GM21528 (cell line): ENCODE measurements at regions not wholly inside any gene's neighbourhood (a gene's known extent, or its start where the extent isn't known, plus 50 kb on each side); places are given as distances from the start of the nearest gene placed in this dataset.

Experiments
- ATAC-seq: cut with Tn5 transposase; IDR thresholded peaks from one replicate; pipeline ENCODE4 v1.9.1; 2021; ENCODE audit warnings: mild to moderate bottlenecking, moderate library complexity; ENCODE audit not compliant: unreplicated experiment, low FRiP score

DNA sequence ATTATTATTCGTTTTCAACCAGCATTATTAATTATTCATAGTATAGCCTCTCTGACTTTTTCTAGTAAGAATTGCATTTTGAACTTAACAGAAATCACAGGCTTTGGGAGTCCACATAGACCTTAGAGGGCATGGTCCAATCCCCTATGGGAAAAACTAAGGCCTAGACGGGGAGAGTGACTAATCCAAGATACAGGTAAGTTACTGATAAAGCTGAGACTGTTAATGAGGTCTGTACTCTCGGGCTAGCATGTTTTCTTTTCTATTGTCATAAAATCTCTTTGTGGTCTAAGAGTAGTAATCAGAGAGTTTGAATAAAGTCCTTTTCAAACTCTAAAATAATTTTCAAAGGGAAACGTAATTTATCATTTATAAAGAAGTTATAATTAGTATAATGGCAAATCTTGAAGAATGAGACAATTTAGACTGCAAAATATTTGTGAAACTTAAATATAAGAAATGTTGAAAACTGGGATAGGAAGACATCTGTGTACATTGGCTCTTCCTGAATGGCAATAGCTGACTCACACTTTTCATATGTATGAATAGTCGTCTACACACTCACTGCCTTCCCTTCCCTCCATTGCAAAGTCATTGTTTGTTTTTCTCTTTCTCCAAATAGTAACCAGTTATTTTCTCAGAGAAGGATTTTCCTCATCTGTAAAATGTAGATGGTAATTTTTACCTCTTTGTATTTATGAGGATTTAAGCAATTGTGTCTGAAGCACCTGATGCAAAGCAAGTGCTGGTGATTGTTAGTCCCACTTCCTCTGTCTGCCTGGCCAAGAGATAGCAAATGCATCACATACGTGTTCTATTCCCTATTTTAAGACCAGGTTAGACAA, 207.9 kb upstream of the CD180 start:
- ATAC-seq, result no peak

- ATAC-seq, result no peak
These were observed 205.9 kb upstream of the CD180 start for GRCh38 chr5:67402526-67402925.

DNA sequence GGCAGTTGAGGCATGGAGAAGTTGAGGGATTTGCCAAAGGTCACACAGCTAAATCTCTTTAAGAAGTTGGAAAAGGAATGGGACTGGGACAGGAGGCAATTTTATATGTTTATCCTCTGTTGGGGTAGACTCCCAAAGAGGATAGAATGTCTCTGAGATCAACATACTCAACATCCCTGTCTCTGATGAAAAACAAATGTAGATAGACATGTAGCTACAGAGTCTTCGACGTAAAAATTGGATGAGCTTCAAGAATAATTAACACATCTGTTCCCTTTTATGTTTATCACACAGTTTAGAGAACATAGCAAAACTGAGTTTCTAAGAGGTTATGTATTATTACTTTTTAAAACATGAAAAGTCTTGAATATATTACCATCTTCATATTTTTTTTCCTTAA, 204.6 kb upstream of the CD180 start:
- ATAC-seq, result no peak

GRCh38 chr5:67400752-67401151, 204.2 kb upstream of the CD180 start:
- no peak for ATAC-seq

- ATAC-seq, result no peak
These were observed 199.3 kb upstream of the CD180 start for GRCh38 chr5:67395790-67396418.

GRCh38 chr5:67393211-67393610, 196.6 kb upstream of the CD180 start:
- no peak for ATAC-seq

DNA sequence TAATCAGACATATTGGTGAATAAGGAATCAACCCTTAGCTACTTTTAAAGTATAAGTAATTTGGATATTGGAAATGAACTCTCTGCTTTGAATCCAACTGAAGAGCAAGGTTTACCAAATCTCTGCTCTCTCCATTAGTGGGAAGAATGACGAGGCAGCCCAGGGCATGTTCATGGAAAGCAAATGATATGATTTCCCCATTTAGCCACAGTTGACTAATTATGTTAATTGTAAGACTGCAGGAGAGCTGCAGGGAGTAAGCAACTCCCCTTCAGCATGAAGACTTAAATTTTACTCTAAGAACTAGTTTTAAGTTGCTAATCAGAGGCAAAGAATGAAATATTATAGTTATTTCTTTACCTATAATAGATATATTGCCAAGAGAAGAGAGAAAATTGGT, 194.3 kb upstream of the CD180 start:
- no peak for ATAC-seq

- ATAC-seq, result no peak
These were observed 186.9 kb upstream of the CD180 start for GRCh38 chr5:67383451-67383850.

GRCh38 chr5:67381236-67381880, 184.8 kb upstream of the CD180 start:
- ATAC-seq, result no peak

GRCh38 chr5:67380431-67380830, 183.8 kb upstream of the CD180 start:
- no peak for ATAC-seq

- no peak for ATAC-seq
These were observed 183.2 kb upstream of the CD180 start for GRCh38 chr5:67379753-67380152.

GRCh38 chr5:67378256-67378655, 181.7 kb upstream of the CD180 start:
- no peak for ATAC-seq

GRCh38 chr5:67377631-67378030, 181.0 kb upstream of the CD180 start:
- ATAC-seq, result no peak

- no peak for ATAC-seq
These were observed 179.0 kb upstream of the CD180 start for GRCh38 chr5:67375606-67376005.

DNA sequence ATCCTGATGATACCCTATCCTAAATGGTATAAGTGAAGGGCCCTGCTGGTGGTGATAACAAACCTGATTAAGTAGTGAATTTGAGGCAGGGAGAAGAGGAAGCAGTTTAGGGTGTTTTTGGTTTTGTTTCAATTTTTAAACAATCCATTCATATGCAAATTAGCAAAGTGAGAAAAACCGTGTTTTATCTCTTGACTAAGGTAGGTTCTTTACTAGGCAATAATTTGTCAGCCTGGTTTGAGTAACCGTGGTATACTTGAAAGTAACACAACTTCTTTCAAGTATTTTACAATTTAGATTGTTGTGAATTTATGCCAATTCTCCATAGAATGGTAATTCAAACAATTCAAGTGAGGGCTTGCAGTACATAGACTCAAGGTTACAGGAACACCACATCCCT, 177.8 kb upstream of the CD180 start:
- no peak for ATAC-seq

DNA sequence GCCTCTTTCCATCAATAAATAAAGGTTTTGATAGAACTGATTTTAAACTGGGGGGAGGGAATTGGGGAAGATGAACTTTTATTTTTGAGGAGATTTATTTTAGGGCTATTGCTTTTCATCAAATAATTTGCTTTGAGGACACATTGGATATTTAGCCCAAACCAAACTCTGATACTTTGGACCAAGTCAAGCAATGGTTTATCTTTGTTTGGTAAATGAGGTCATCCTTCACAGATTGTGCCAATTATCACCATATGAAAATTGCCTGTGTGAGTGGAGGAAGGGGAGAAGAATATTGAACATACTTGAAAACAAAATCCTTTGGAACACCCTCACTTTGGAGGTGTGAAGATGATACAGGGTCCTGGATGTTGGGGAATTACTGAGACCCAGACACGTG, 176.9 kb upstream of the CD180 start:
- no peak for ATAC-seq

GRCh38 chr5:67372887-67373286, 176.3 kb upstream of the CD180 start:
- no peak for ATAC-seq

DNA sequence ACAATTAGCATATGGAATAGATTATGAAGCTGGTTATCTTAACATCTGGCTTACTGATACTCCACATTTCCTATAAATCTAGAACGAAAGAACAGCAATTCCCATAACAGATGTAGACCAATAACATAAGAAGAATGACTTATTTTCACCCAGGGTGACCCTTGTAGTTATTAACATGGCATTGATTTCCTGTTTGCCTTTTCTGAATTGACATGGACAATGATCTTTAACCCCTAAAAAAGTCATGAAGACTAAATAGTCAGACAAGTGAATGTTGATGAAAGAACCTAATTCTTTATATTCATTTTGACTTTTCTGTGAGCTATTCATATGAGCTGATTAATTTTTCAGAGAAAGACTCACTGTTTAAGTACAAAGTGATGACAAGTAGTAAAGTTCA, 175.3 kb upstream of the CD180 start:
- ATAC-seq, result no peak

DNA sequence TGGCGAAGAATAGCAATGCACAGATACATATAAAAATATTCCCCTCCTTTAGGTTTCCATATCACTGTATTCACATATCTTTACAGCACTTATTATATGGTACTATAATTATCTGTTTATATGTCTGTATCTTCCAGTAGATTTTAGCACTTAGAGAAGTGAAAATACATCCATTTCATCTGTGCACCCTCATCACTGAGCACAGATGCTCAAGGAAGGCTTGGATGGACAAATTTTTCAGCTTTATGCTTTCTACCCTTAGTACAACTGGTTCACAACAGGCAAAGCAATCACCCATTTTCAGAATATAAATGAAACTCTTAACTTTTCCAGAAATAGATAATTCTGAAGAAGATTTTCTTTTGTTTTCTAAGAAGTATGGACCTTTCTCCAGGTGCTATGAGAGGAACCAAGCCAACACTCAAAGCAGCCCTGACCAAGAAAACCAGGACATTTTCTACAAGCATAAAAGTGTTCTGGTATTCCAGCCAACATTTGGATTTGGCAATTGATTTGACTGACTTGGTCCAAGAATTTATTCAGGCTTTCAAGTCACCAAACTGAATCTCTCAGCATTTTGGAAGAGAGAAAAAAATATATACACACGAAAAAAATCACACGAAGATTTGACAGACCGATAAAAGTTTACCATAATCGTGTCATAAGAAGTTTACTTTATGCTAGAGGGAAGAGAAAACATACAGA, 170.2 kb upstream of the CD180 start:
- no peak for ATAC-seq

DNA sequence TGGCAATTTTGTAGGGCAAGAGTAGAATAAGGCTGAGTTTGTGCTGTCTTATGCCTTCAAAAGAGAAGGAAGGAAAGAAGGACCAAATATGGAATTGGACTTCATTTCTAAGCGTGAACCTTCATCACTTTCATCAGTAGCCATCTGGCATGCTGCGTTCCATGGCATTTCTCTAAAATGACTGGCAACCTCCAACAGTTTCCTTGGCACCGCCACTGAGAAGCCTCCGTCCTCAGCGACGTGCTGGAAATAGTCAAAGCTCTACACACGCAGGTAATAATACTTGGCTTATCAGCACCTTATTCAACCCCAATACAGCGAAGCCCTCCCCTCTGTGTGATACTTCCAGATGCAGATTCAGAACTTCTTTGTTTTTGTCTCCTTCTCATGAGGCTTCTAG, 169.7 kb upstream of the CD180 start:
- ATAC-seq, result no peak

DNA sequence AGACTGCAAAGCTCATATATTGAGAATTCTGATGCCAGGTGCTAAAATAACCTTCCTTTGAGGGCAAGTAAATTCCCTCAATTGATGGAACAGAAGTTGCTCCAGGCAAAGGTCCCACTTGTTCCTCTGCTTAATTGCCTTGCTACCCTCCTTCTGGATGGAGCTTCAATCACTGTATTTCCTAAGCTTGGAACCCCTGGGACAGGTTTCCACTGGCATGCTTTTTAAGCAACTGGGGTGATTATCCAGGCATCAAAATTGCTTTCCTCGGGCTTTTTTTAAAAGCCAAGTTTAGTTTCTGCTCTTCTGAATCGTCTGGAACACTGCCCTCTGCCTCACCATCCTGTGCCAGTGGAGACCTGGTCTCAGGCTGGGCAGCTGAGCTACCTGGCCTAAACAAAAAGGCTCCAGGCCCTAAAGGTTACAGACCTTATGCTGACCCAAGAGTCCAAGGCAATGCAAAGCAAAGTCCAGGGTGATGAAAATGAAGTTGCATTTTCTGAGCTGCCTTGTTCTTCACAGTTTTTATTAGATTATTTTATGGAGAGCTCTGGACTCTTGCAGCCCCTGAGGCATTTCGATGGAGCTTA, 167.9 kb upstream of the CD180 start:
- ATAC-seq, result no peak
